ENCODE measurements at regions not wholly inside any gene's neighbourhood (a gene's known extent, or its start where the extent isn't known, plus 50 kb on each side); places are given as distances from the start of the nearest gene placed in this dataset.

DNA sequence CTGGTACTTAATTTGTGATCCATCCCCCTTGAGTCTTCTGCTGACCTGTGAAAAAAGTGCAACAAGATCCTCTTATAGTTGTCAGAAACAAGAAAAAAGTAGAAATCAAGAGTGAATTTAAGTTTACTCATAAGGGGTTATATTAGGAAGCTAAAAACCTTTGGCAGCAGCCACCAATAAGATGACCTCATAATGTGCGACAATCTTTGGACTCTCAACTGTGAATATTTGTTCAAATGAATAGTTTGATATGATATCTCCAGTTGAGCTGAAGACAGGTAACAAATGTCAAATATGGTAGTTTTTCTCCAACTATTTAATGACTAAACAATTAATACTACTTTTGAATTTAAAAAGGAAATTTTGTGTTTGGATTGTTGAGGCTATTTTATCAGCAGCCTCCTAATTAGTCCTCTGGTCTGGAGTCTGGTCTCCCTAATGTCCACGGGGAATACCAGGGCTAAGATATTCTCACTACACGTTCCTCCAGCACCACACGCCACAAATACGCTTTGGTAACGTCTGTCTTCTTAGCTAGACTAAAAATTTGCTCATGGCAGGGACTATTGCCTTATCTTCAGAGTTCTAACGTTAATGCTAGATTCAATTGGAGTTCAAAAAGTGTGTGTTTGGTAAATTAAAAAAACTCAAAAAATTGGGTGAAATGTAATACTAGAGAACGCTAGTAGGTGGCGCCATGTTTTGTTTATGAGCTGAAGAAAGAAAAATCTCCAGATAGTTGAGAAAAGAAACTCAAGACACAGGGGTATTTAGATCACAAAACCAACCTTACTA, 51.0 kb upstream of the PDX1 start:
- Histone ChIP-seq H3K79me2 (ENCODE audit: control insufficient read depth, insufficient read depth, low read length, unreplicated experiment) (no peaks in the 10 kb centered on the region), H3K36me3 (ENCODE audit: insufficient read depth, low read length) (no peaks in the 10 kb centered on the region), H3K27me3 (ENCODE audit: insufficient read depth, low read length) (peaks cover 59% of the 10 kb centered on the region), H3K4me1 (ENCODE audit: control insufficient read depth, insufficient read depth, low read length, unreplicated experiment) (no peaks in the 10 kb centered on the region), H3K4me3 (ENCODE audit: low read depth, low read length) (no peak overlapping the region), H3K27ac (ENCODE audit: low read depth, low read length) (no peak overlapping the region), H2AFZ (ENCODE audit: low read length, unreplicated experiment) (no peak overlapping the region)

DNA sequence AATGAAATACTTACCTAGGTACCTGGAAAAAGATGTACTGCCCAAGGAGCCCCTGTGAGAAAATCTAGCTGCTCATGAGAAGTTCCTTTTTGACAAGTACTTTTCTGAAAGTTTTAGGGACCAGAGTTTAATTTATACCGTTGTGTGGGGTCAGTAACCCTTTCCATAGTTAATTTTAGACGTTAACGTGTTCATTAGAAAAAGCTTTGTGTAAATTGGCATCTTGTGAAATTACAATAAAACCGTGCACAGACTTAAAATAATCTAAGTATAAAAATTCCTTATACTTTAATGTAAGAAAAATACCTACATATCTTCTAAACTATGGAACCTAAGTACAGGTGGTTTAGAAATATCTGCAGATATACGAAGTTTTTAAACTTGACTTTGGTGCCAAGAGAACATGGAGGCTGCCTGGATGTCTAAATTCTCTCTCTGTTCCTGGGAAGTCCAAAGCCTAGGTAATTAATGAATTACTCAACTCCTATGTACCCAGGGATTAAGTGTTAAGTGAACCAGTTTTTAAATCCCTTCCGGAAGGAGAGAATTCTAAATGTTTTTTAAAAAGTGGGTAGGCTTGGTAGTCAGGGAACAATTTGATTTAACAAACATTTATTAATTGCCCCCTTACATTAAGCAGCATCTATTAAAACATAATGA, 50.2 kb upstream of the PDX1 start:
- Histone ChIP-seq H3K79me2 (ENCODE audit: control insufficient read depth, insufficient read depth, low read length, unreplicated experiment) (no peaks in the 10 kb centered on the region), H3K27ac (ENCODE audit: low read depth, low read length) (no peak overlapping the region), H3K4me1 (ENCODE audit: control insufficient read depth, insufficient read depth, low read length, unreplicated experiment) (no peaks in the 10 kb centered on the region), H3K27me3 (ENCODE audit: insufficient read depth, low read length) (peaks cover 54% of the 10 kb centered on the region), H3K36me3 (ENCODE audit: insufficient read depth, low read length) (no peaks in the 10 kb centered on the region), H2AFZ (ENCODE audit: low read length, unreplicated experiment) (no peak overlapping the region), H3K4me3 (ENCODE audit: low read depth, low read length) (no peak overlapping the region)

Data from ACC112 (cell line).